Natural killer cell (primary cell): ENCODE measurements at regions not wholly inside any gene's neighbourhood (a gene's known extent, or its start where the extent isn't known, plus 50 kb on each side); places are given as distances from the start of the nearest gene placed in this dataset.

Source experiments
- ATAC-seq, 3 donors: fragments of 150-1000 bp in 2 of 3; fragments of 200-7000 bp in 1 of 3; cut with Tn5 transposase; 1 replicate in 1 of 3; 2 replicates in 2 of 3; pipeline ENCODE4 v1.10.0; 2021; ENCODE audit warnings: mild to moderate bottlenecking in 2 of 3, moderate library complexity in 2 of 3
- DNase-seq, 2 donors: peaks; one replicate each; pipeline versions ENCODE4 v3.0.0 to v3.0.0-alpha.2; 2013 to 2021; ENCODE audit warnings: mixed read lengths in 1 of 2
- H3K27ac ChIP-seq: one replicate; pipeline ENCODE4 v1.5.1; 2013; ENCODE audit warnings: mild to moderate bottlenecking, low read length
- H3K27me3 ChIP-seq: one replicate; pipeline ENCODE4 v1.6.1; 2013; ENCODE audit warnings: low read length; ENCODE audit not compliant: control insufficient read depth, insufficient read depth
- H3K36me3 ChIP-seq: one replicate; pipeline ENCODE4 v1.6.1; 2013; ENCODE audit warnings: low read length; ENCODE audit not compliant: control insufficient read depth, insufficient read depth
- H3K4me1 ChIP-seq: one replicate; pipeline ENCODE4 v1.6.1; 2013; ENCODE audit warnings: low read length; ENCODE audit not compliant: control insufficient read depth, insufficient read depth
- H3K4me3 ChIP-seq: one replicate; pipeline ENCODE4 v1.5.1; 2013; ENCODE audit warnings: low read length
- H3K9me3 ChIP-seq: one replicate; pipeline ENCODE4 v1.6.1; 2013; ENCODE audit warnings: low read length; ENCODE audit not compliant: control insufficient read depth, insufficient read depth
- H3K27ac Mint-ChIP-seq, 2 donors: one replicate each; pipeline ENCODE4 v1.8.0; 2022; ENCODE audit warnings: mild to moderate bottlenecking in 2 of 2, mixed read lengths in 2 of 2, moderate library complexity in 1 of 2
- H3K27me3 Mint-ChIP-seq, 2 donors: one replicate each; pipeline ENCODE4 v1.8.0; 2022; ENCODE audit warnings: low read depth in 2 of 2, mixed read lengths in 2 of 2
- H3K36me3 Mint-ChIP-seq: one replicate; pipeline ENCODE4 v1.8.0; 2022; ENCODE audit warnings: mixed read lengths
- H3K4me1 Mint-ChIP-seq, 2 donors: one replicate each; pipeline ENCODE4 v1.8.0; 2022; ENCODE audit warnings: mixed read lengths in 2 of 2
- H3K4me3 Mint-ChIP-seq: one replicate; pipeline ENCODE4 v1.8.0; 2022; ENCODE audit warnings: mild to moderate bottlenecking, moderate library complexity, mixed read lengths
- H3K9me3 Mint-ChIP-seq, 2 donors: one replicate each; pipeline ENCODE4 v1.8.0; 2022; ENCODE audit warnings: mixed read lengths in 2 of 2
- WGBS: methylation state at CpG from one replicate; pipeline ENCODE4 v1.1.7; 2013; ENCODE audit warnings: missing lambda C conversion rate; ENCODE audit not compliant: insufficient coverage; 5-methylcytosine and 5-hydroxymethylcytosine counted together
- intact Hi-C: fragments of 100-400 bp; cut with micrococcal nuclease; formaldehyde crosslinking; loops from one replicate; pipeline ENCODE4 v1.14.2; 2022
- TF ChIP-seq, protein P1 (sequence below): fragments of 200-600 bp; IDR thresholded peaks from one replicate; pipeline ENCODE4 v1.8.0; 2022; ENCODE audit warnings: antibody characterized with exemption

DNA sequence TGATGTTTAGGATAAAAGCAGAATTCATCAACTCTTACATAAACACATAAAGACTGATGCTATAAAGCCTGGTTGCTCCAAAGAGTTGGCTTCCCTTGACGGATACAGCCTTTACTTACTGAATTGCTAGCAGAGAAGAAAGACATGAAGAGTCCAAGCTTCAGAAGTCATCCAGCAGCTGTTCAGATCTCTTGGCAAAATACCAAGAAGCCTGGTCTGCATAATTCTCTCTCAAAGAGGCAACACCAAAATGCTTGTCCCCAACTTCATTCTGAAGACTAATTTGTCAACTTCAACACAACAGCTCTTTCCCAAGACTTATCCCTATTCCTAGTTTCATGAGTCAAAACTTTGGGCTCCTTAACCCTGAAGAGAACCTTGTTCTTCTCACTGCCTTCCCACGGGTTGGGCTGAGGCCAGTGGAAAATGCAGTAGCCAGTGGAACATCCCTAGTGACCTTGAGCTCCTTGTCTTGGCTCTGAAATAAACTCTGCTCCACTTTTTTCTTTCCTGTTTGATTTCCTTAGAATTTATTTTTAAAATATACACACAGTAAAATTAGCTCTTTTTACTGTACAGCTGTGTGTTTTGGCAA is 119.2 kb upstream of the THBS1 start:
- Mint-ChIP-seq H3K27ac (no peak overlapping the region), H3K4me3 (no peak overlapping the region), H3K36me3 (no peaks in the 10 kb centered on the region), H3K9me3 (no peaks in the 10 kb centered on the region), H3K27me3 (peaks cover 19 to 42% of the 10 kb centered on the region in 2 donors), H3K4me1 (no peaks in the 10 kb centered on the region)
- 83% methylated on average over 2 of the region's 2 CpGs for WGBS
- Histone ChIP-seq H3K27me3 (no peaks in the 10 kb centered on the region), H3K4me3 (no peak overlapping the region), H3K36me3 (no peaks in the 10 kb centered on the region), H3K9me3 (no peaks in the 10 kb centered on the region), H3K27ac (no peak overlapping the region), H3K4me1 (no peaks in the 10 kb centered on the region)
- DNase-seq (no peak), ATAC-seq (no peak)
- TF ChIP-seq, protein P1, sequence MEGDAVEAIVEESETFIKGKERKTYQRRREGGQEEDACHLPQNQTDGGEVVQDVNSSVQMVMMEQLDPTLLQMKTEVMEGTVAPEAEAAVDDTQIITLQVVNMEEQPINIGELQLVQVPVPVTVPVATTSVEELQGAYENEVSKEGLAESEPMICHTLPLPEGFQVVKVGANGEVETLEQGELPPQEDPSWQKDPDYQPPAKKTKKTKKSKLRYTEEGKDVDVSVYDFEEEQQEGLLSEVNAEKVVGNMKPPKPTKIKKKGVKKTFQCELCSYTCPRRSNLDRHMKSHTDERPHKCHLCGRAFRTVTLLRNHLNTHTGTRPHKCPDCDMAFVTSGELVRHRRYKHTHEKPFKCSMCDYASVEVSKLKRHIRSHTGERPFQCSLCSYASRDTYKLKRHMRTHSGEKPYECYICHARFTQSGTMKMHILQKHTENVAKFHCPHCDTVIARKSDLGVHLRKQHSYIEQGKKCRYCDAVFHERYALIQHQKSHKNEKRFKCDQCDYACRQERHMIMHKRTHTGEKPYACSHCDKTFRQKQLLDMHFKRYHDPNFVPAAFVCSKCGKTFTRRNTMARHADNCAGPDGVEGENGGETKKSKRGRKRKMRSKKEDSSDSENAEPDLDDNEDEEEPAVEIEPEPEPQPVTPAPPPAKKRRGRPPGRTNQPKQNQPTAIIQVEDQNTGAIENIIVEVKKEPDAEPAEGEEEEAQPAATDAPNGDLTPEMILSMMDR, result no peak
- intact Hi-C loops, result no loop called here

- Histone ChIP-seq H3K4me1 (no peaks in the 10 kb centered on the region), H3K27ac (no peak overlapping the region), H3K9me3 (no peaks in the 10 kb centered on the region), H3K4me3 (no peak overlapping the region), H3K36me3 (no peaks in the 10 kb centered on the region), H3K27me3 (no peaks in the 10 kb centered on the region)
- intact Hi-C loops, result no loop called here
- WGBS, result 100% methylated on average over 1 of the region's 1 CpG
- no peak overlapping the region for H3K4me3 Mint-ChIP-seq
- no peaks in the 10 kb centered on the region for H3K4me1 Mint-ChIP-seq
- ATAC-seq (no peak), DNase-seq (no peak)
- peaks cover 16 to 34% of the 10 kb centered on the region in 2 donors for H3K27me3 Mint-ChIP-seq
- TF ChIP-seq, protein P1, result no peak
- no peaks in the 10 kb centered on the region for H3K36me3 Mint-ChIP-seq
- no peaks in the 10 kb centered on the region for H3K9me3 Mint-ChIP-seq
- H3K27ac Mint-ChIP-seq, result no peak overlapping the region
Measured at GRCh38 chr15:39462691-39463090, 118.2 kb upstream of the THBS1 start.

- no peak for DNase-seq
- 90% methylated on average over 8 of the region's 8 CpGs for WGBS
- H3K4me1 Mint-ChIP-seq, result no peaks in the 10 kb centered on the region
- no peaks in the 10 kb centered on the region for H3K36me3 Mint-ChIP-seq
- Histone ChIP-seq H3K27me3 (no peaks in the 10 kb centered on the region), H3K27ac (no peak overlapping the region), H3K9me3 (no peaks in the 10 kb centered on the region), H3K36me3 (no peaks in the 10 kb centered on the region), H3K4me3 (no peak overlapping the region), H3K4me1 (no peaks in the 10 kb centered on the region)
- H3K4me3 Mint-ChIP-seq, result no peak overlapping the region
- intact Hi-C loops, result no loop called here
- no peaks in the 10 kb centered on the region for H3K9me3 Mint-ChIP-seq
- no peak for ATAC-seq
- no peak overlapping the region for H3K27ac Mint-ChIP-seq
- peaks cover 20 to 30% of the 10 kb centered on the region in 2 donors for H3K27me3 Mint-ChIP-seq
- TF ChIP-seq, protein P1, result no peak
Measured at GRCh38 chr15:39465843-39466749, 114.8 kb upstream of the THBS1 start.
